ENCODE measurements at regions not wholly inside any gene's neighbourhood (a gene's known extent, or its start where the extent isn't known, plus 50 kb on each side); places are given as distances from the start of the nearest gene placed in this dataset.
"Not testable (repeated sequence)": the region's sequence is repeated elsewhere in the genome, so short reads cannot be mapped to it uniquely, and the experiment has no call there.

DNA sequence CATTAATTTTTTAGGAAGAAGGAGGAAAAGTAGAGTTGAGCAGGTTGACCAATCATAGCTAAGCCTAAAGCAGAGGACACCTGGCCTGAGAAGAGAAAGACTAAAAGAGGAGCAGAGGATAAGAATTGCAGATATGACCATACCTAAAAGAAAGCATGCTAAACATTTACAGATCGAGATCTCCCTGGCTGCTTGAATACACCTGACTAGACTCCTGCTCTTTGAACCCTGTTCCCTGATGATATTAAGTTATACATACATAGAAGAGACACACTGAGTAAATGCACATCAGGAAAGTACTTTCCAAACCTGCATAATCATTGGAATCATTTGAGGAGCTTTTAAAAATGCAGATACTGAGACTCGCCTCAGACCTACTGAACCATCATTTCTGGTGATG lies 232.3 kb upstream of the ELL2 start:
- H3K4me1 ChIP-seq: peaks cover 0 to 2% (median 0%) of the 10 kb centered on the region in 3 donors
- H3K36me3 ChIP-seq: no peaks in the 10 kb centered on the region
- H3K27ac ChIP-seq: no peak overlapping the region
- no peaks in the 10 kb centered on the region for H3K27me3 ChIP-seq
- no peak overlapping the region for H3K4me3 ChIP-seq
- WGBS, 2 donors (ENCODE audit: low coverage in 1 of 2): 88 to 90% methylated on average over 2 of the region's 2 CpGs
- no peak for ATAC-seq
- H3K9me3 ChIP-seq: no peaks in the 10 kb centered on the region
- TF ChIP-seq POLR2AphosphoS5 (IDR thresholded peaks at IDR 0.05) (no peak), EP300 (IDR thresholded peaks at IDR 0.05) (no peak), POLR2A (IDR thresholded peaks at IDR 0.05) (no peak)
- TF ChIP-seq, protein P1, sequence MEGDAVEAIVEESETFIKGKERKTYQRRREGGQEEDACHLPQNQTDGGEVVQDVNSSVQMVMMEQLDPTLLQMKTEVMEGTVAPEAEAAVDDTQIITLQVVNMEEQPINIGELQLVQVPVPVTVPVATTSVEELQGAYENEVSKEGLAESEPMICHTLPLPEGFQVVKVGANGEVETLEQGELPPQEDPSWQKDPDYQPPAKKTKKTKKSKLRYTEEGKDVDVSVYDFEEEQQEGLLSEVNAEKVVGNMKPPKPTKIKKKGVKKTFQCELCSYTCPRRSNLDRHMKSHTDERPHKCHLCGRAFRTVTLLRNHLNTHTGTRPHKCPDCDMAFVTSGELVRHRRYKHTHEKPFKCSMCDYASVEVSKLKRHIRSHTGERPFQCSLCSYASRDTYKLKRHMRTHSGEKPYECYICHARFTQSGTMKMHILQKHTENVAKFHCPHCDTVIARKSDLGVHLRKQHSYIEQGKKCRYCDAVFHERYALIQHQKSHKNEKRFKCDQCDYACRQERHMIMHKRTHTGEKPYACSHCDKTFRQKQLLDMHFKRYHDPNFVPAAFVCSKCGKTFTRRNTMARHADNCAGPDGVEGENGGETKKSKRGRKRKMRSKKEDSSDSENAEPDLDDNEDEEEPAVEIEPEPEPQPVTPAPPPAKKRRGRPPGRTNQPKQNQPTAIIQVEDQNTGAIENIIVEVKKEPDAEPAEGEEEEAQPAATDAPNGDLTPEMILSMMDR (IDR thresholded peaks at IDR 0.05): no peak

DNA sequence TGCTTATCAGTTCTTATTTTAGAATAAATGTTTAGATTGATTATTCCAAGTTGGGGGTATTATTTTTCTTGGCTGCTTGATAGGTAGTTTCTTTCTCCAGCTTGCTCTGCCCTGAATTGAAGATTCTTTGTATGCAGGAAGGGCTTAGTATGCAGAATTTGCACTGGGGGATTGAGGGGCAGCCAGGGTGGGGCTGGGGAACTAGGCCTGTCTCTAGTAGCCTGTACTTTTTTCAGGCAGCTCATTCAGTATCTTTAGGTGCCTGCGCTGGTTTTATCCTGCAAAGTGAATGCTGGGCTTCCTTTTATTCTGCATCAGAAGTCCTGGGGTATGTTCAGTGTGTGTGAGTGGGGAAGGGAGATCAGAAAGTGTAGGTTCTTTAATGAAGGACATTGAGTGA lies 228.3 kb upstream of the ELL2 start:
- Histone ChIP-seq H3K36me3 (no peaks in the 10 kb centered on the region), H3K27me3 (no peaks in the 10 kb centered on the region), H3K9me3 (no peaks in the 10 kb centered on the region), H3K4me3 (no peak overlapping the region), H3K27ac (no peak overlapping the region), H3K4me1 (no peaks in the 10 kb centered on the region)
- no peak for ATAC-seq
- TF ChIP-seq POLR2AphosphoS5 (IDR thresholded peaks at IDR 0.05) (no peak), EP300 (IDR thresholded peaks at IDR 0.05) (no peak), POLR2A (IDR thresholded peaks at IDR 0.05) (no peak)
- TF ChIP-seq, protein P1 (IDR thresholded peaks at IDR 0.05): no peak
- WGBS, 2 donors (ENCODE audit: low coverage in 1 of 2): 100% methylated on average over 1 of the region's 1 CpG; no CpG with 5 or more reads in 1 of the 2 donors

GRCh38 chr5:96189028-96189826 lies 227.6 kb upstream of the ELL2 start:
- H3K4me1 ChIP-seq: no peaks in the 10 kb centered on the region
- H3K27ac ChIP-seq: no peak overlapping the region
- TF ChIP-seq POLR2AphosphoS5 (IDR thresholded peaks at IDR 0.05) (no peak), EP300 (IDR thresholded peaks at IDR 0.05) (no peak), POLR2A (IDR thresholded peaks at IDR 0.05) (no peak)
- TF ChIP-seq, protein P1 (IDR thresholded peaks at IDR 0.05): no peak
- H3K4me3 ChIP-seq: no peak overlapping the region
- H3K9me3 ChIP-seq: no peaks in the 10 kb centered on the region
- no peak for ATAC-seq
- WGBS, 2 donors (ENCODE audit: low coverage in 1 of 2): 94% methylated on average over 2 of the region's 2 CpGs; no CpG with 5 or more reads in 1 of the 2 donors
- H3K36me3 ChIP-seq: no peaks in the 10 kb centered on the region
- H3K27me3 ChIP-seq: no peaks in the 10 kb centered on the region

GRCh38 chr5:96187309-96188027 lies 225.8 kb upstream of the ELL2 start:
- TF ChIP-seq POLR2A (IDR thresholded peaks at IDR 0.05) (no peak), EP300 (IDR thresholded peaks at IDR 0.05) (no peak), POLR2AphosphoS5 (IDR thresholded peaks at IDR 0.05) (no peak)
- TF ChIP-seq, protein P1 (IDR thresholded peaks at IDR 0.05): no peak
- 92 to 94% methylated on average over 4 to 5 of the region's 5 CpGs for WGBS, 2 donors (ENCODE audit: low coverage in 1 of 2)
- Histone ChIP-seq H3K36me3 (no peaks in the 10 kb centered on the region), H3K27me3 (no peaks in the 10 kb centered on the region), H3K27ac (no peak overlapping the region), H3K4me1 (no peaks in the 10 kb centered on the region), H3K4me3 (no peak overlapping the region), H3K9me3 (no peaks in the 10 kb centered on the region)
- no peak for ATAC-seq

- not testable (repeated sequence) for H3K4me1 ChIP-seq, ATAC-seq, H3K4me3 ChIP-seq, H3K27me3 ChIP-seq, H3K27ac ChIP-seq, H3K9me3 ChIP-seq, H3K36me3 ChIP-seq
These were observed 222.9 kb upstream of the ELL2 start for GRCh38 chr5:96184510-96184909.

All from gastroesophageal sphincter (tissue), 4 donors.